Endothelial cell (in vitro differentiated cells): ENCODE measurements at regions not wholly inside any gene's neighbourhood (a gene's known extent, or its start where the extent isn't known, plus 50 kb on each side); places are given as distances from the start of the nearest gene placed in this dataset.

ENCODE experiments used
- DNase-seq: peaks from one replicate; pipeline ENCODE4 v3.0.0; 2021; ENCODE audit warnings: low spot score
- H3K27ac Mint-ChIP-seq: one replicate; pipeline ENCODE4 v1.8.0; 2021; ENCODE audit warnings: mixed read lengths, inconsistent platforms; ENCODE audit not compliant: unreplicated experiment
- H3K27me3 Mint-ChIP-seq: one replicate; pipeline ENCODE4 v1.8.0; 2021; ENCODE audit warnings: mild to moderate bottlenecking, moderate library complexity, mixed read lengths, inconsistent platforms; ENCODE audit not compliant: unreplicated experiment
- H3K36me3 Mint-ChIP-seq: one replicate; pipeline ENCODE4 v1.8.0; 2021; ENCODE audit warnings: mild to moderate bottlenecking, low read depth, mixed read lengths, inconsistent platforms; ENCODE audit not compliant: unreplicated experiment
- H3K4me1 Mint-ChIP-seq: one replicate; pipeline ENCODE4 v1.8.0; 2021; ENCODE audit warnings: mild to moderate bottlenecking, mixed read lengths, inconsistent platforms; ENCODE audit not compliant: unreplicated experiment
- H3K4me3 Mint-ChIP-seq: one replicate; pipeline ENCODE4 v1.8.0; 2021; ENCODE audit warnings: mild to moderate bottlenecking, mixed read lengths, inconsistent platforms; ENCODE audit not compliant: unreplicated experiment
- H3K9me3 Mint-ChIP-seq: one replicate; pipeline ENCODE4 v1.8.0; 2021; ENCODE audit warnings: mixed read lengths, inconsistent platforms; ENCODE audit not compliant: unreplicated experiment
- TF ChIP-seq, protein P1 (sequence below): fragments of 200-600 bp; sonication (generic); IDR thresholded peaks from one replicate; pipeline ENCODE4 v1.5.0; 2021; ENCODE audit warnings: antibody characterized with exemption; ENCODE audit not compliant: unreplicated experiment

DNA sequence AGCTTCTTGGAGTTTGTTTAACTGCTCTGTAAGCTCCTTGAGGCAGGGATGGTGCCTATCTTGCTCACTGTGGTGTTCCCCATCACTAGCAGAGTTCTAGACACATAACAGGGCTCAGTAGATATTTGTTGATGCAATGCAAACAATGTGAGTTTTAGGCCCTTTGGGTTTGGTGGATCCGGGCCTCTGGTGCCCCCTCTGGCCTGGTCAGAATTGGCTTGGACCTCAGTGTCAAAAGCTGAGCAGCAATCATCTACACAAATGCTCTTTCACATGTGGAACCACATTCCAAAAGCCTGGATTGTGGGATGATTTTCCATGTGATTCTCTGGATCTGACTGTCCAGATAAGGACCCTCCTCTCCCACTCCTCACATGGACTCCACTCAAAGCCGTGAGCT is 53.4 kb upstream of the BCAR3 start:
- Mint-ChIP-seq H3K9me3 (no peaks in the 10 kb centered on the region), H3K4me3 (no peak overlapping the region), H3K27ac (no peak overlapping the region), H3K4me1 (peaks cover 2% of the 10 kb centered on the region), H3K36me3 (peaks cover 4% of the 10 kb centered on the region), H3K27me3 (peaks cover 6% of the 10 kb centered on the region)
- DNase-seq: no peak
- TF ChIP-seq, protein P1, sequence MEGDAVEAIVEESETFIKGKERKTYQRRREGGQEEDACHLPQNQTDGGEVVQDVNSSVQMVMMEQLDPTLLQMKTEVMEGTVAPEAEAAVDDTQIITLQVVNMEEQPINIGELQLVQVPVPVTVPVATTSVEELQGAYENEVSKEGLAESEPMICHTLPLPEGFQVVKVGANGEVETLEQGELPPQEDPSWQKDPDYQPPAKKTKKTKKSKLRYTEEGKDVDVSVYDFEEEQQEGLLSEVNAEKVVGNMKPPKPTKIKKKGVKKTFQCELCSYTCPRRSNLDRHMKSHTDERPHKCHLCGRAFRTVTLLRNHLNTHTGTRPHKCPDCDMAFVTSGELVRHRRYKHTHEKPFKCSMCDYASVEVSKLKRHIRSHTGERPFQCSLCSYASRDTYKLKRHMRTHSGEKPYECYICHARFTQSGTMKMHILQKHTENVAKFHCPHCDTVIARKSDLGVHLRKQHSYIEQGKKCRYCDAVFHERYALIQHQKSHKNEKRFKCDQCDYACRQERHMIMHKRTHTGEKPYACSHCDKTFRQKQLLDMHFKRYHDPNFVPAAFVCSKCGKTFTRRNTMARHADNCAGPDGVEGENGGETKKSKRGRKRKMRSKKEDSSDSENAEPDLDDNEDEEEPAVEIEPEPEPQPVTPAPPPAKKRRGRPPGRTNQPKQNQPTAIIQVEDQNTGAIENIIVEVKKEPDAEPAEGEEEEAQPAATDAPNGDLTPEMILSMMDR: no peak

DNA sequence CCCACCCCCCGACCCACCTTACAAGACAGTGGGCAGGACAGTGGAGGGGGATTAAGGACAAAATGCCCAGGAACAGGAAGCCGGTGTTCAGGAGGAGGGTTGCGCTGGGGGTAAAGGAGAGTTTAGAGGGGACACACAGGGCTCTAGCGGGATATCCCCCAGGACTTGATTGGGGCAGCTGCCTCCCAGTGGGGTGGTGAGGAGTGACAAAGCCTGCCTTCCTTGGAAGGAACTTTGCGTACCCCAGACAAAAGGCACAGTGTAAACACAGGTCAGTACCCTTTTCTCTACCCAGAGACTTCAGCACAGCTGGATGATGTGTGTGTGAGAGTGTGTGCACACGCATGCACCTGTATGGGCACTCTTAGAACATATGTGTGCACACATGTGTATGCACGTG is 51.7 kb upstream of the BCAR3 start:
- no peaks in the 10 kb centered on the region for H3K9me3 Mint-ChIP-seq
- H3K4me3 Mint-ChIP-seq: no peak overlapping the region
- DNase-seq: no peak
- peaks cover 4% of the 10 kb centered on the region for H3K36me3 Mint-ChIP-seq
- peaks cover 6% of the 10 kb centered on the region for H3K27me3 Mint-ChIP-seq
- TF ChIP-seq, protein P1: no peak
- H3K4me1 Mint-ChIP-seq: peaks cover 2% of the 10 kb centered on the region
- H3K27ac Mint-ChIP-seq: no peak overlapping the region

DNA sequence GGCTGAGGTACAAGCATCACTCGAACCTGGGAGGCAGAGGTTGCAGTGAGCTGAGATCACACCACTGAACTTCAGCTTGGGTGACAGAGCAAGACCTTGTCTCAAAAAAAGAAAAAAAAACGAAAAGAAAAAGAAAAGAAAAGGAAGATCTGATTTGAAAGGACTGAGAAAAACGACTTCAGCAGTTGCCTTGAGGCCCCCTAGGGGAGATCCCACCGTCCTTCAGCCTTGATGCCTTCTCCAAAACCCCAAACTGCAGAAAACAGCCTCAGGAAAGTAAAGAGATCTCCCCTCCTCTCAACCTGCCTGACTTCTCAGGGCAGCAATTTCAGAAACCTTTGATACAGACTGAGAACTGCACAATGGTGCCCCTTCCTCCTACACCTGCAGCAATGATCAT is 50.9 kb upstream of the BCAR3 start:
- Mint-ChIP-seq H3K9me3 (no peaks in the 10 kb centered on the region), H3K27me3 (peaks cover 9% of the 10 kb centered on the region), H3K27ac (no peak overlapping the region), H3K4me1 (peaks cover 2% of the 10 kb centered on the region), H3K4me3 (no peak overlapping the region), H3K36me3 (peaks cover 4% of the 10 kb centered on the region)
- no peak for DNase-seq
- TF ChIP-seq, protein P1: no peak
